Endothelial cell of umbilical vein (primary cell): ENCODE measurements at regions not wholly inside any gene's neighbourhood (a gene's known extent, or its start where the extent isn't known, plus 50 kb on each side); places are given as distances from the start of the nearest gene placed in this dataset.

Experiments
- BruUV-seq: library from RNA; stranded (reverse); fragments of 400-500 nt; replicated peaks from 2 replicates; lab custom pipeline; 2021; lab: Mats Ljungman, UMichigan
- CTCF ChIA-PET: fragments of 300-600, 350-600 bp; sonication (Branson Sonifier 250); formaldehyde crosslinking; loops from one replicate; lab custom pipeline; 2021; ENCODE audit warnings: antibody characterized with exemption, inconsistent platforms; lab: Charles Lee
- POLR2A ChIA-PET: fragments of 300-600, 350-600 bp; sonication (Branson Sonifier 250); formaldehyde crosslinking; loops from one replicate; lab custom pipeline; 2021; ENCODE audit warnings: antibody characterized with exemption, inconsistent platforms; lab: Charles Lee
- DNase-seq: peaks from one replicate; pipeline ENCODE4 v3.0.0-alpha.2; 2011; ENCODE audit warnings: low read depth, low spot score
- FAIRE-seq: peaks from 2 replicates; lab custom pipeline; 2011; peaks lifted over from hg19 to GRCh38; lab: Jason Lieb, UNC
- H2AFZ ChIP-seq: 2 replicates; pipeline ENCODE4 v1.6.0; 2012; ENCODE audit warnings: low read depth, low read length, control low read depth, inconsistent platforms
- H3K27ac ChIP-seq: 2 replicates; pipeline ENCODE4 v1.5.1; 2011; ENCODE audit warnings: low read depth, mild to moderate bottlenecking, control low read depth, low read length, moderate library complexity; ENCODE audit not compliant: insufficient read depth
- H3K27me3 ChIP-seq, 2 experiments: 2 replicates each; pipeline versions ENCODE4 v1.6.0 to v1.6.1; 2011; ENCODE audit warnings: low read length in 2 of 2, mixed read lengths in 1 of 2; ENCODE audit not compliant: control insufficient read depth in 2 of 2, insufficient read depth in 2 of 2
- H3K36me3 ChIP-seq, 2 experiments: 2 replicates in 1 of 2; 3 replicates in 1 of 2; pipeline ENCODE4 v1.5.1; 2011; ENCODE audit warnings: low read length in 2 of 2, mild to moderate bottlenecking in 1 of 2, moderate library complexity in 1 of 2; ENCODE audit not compliant: control insufficient read depth in 2 of 2, insufficient read depth in 2 of 2; ENCODE audit errors: extremely low read depth in 1 of 2
- H3K4me1 ChIP-seq: 3 replicates; pipeline ENCODE4 v1.5.1; 2011; ENCODE audit warnings: mild to moderate bottlenecking, low read length; ENCODE audit not compliant: control insufficient read depth, insufficient read depth; ENCODE audit errors: extremely low read depth
- H3K4me2 ChIP-seq: 2 replicates; pipeline ENCODE4 v1.6.1; 2011; ENCODE audit warnings: low read length, control low read depth, mixed read lengths; ENCODE audit not compliant: insufficient read depth
- H3K4me3 ChIP-seq, 3 experiments: fragments of 200-600 bp in 1 of 3; sonication (generic), shearing (Covaris generic) in 1 of 3; replicated peaks in 1 of 3; 2 replicates each; pipeline ENCODE4 v1.5.1; 2011 to 2016; ENCODE audit warnings: control low read depth in 3 of 3, low read length in 3 of 3, mild to moderate bottlenecking in 2 of 3, inconsistent platforms in 1 of 3, low read depth in 1 of 3, moderate library complexity in 1 of 3; ENCODE audit not compliant: insufficient read depth in 1 of 3
- H3K79me2 ChIP-seq: 2 replicates; pipeline ENCODE4 v1.6.0; 2012; ENCODE audit warnings: low read length, inconsistent platforms; ENCODE audit not compliant: control insufficient read depth, insufficient read depth
- H3K9ac ChIP-seq: replicated peaks from 2 replicates; pipeline ENCODE3; 2011; ENCODE audit warnings: low read length, control low read depth; ENCODE audit not compliant: insufficient read depth; ENCODE audit errors: extremely low read depth
- H3K9me1 ChIP-seq: replicated peaks from 3 replicates; pipeline ENCODE4 v1.6.0; 2011; ENCODE audit warnings: mild to moderate bottlenecking, low read length; ENCODE audit not compliant: control insufficient read depth, insufficient read depth; ENCODE audit errors: extremely low read depth
- H3K9me3 ChIP-seq: replicated peaks from 2 replicates; pipeline ENCODE4 v1.5.1; 2012; ENCODE audit warnings: low read length, inconsistent platforms; ENCODE audit not compliant: control insufficient read depth, insufficient read depth
- H4K20me1 ChIP-seq: replicated peaks from 2 replicates; pipeline ENCODE3; 2011; ENCODE audit warnings: mild to moderate bottlenecking, low read length; ENCODE audit not compliant: control insufficient read depth, insufficient read depth; ENCODE audit errors: extremely low read depth
- CTCF ChIP-seq, 2 donors: IDR thresholded peaks; 1 replicate in 1 of 2; 2 replicates in 1 of 2; pipeline ENCODE4 v1.5.1; 2011; ENCODE audit warnings: low read length in 2 of 2, mild to moderate bottlenecking in 2 of 2, moderate library complexity in 2 of 2, control low read depth in 1 of 2, inconsistent platforms in 1 of 2, low read depth in 1 of 2; ENCODE audit not compliant: insufficient read depth in 1 of 2; ENCODE audit errors: extremely low read depth in 1 of 2
- EZH2 ChIP-seq: IDR thresholded peaks from 2 replicates; pipeline ENCODE4 v1.6.1; 2012; ENCODE audit warnings: borderline replicate concordance, low read depth, mild to moderate bottlenecking, moderate library complexity, low read length, inconsistent platforms; ENCODE audit not compliant: severe bottlenecking
- FOS ChIP-seq: IDR thresholded peaks from 2 replicates; pipeline ENCODE4 v1.6.1; 2011; ENCODE audit warnings: mild to moderate bottlenecking, low read length, moderate library complexity, borderline replicate concordance; ENCODE audit not compliant: insufficient read depth
- GATA2 ChIP-seq: IDR thresholded peaks from 2 replicates; pipeline ENCODE4 v1.7.0; 2011; ENCODE audit warnings: low read depth, mild to moderate bottlenecking, moderate library complexity, mixed read lengths, low read length; ENCODE audit not compliant: insufficient read length, insufficient read depth
- JUN ChIP-seq: IDR thresholded peaks from 2 replicates; pipeline ENCODE4 v1.6.1; 2011; ENCODE audit warnings: borderline replicate concordance, low read depth; ENCODE audit not compliant: insufficient read length, insufficient read depth
- MAX ChIP-seq: IDR thresholded peaks from 2 replicates; pipeline ENCODE4 v1.6.1; 2011; ENCODE audit not compliant: insufficient read depth, insufficient read length
- MYC ChIP-seq: IDR thresholded peaks from one replicate; pipeline ENCODE4 v1.6.1; 2011; ENCODE audit warnings: mild to moderate bottlenecking, low read depth, low read length
- POLR2A ChIP-seq: IDR thresholded peaks from 2 replicates; pipeline ENCODE4 v1.6.1; 2012; ENCODE audit warnings: low read depth, mild to moderate bottlenecking, control low read depth, low read length
- POLR2AphosphoS5 ChIP-seq: IDR thresholded peaks from 2 replicates; pipeline ENCODE4 v1.6.1; 2012; ENCODE audit warnings: low read depth, mild to moderate bottlenecking, control low read depth, low read length, moderate library complexity; ENCODE audit not compliant: insufficient read depth
- dilution Hi-C: fragments of 300-500 bp; cut with MboI; formaldehyde crosslinking; loops from one replicate; pipeline ENCODE4 v1.15.0; 2019; ENCODE audit warnings: low sequenced_read_pairs; ENCODE audit not compliant: extremely low pct_ligation_motif_present
- intact Hi-C: fragments of 100-400 bp; cut with micrococcal nuclease; formaldehyde crosslinking; loops from one replicate; pipeline ENCODE4 v1.10.0; 2022

- ChIA-PET CTCF (no interaction called here), POLR2A (no interaction called here)
- H3K4me1 ChIP-seq = no peaks in the 10 kb centered on the region
- BruUV-seq = no TSS peak
- dilution Hi-C loops (no loop called here), intact Hi-C loops (no loop called here)
- H3K4me2 ChIP-seq = no peak overlapping the region
- no peak overlapping the region for H3K9ac ChIP-seq
- H3K9me1 ChIP-seq = no peaks in the 10 kb centered on the region
- no peak for TF ChIP-seq POLR2A
- TF ChIP-seq MAX = no peak
- H3K36me3 ChIP-seq = no peaks in the 10 kb centered on the region
- H3K27me3 ChIP-seq = no peaks in the 10 kb centered on the region
- no peaks in the 10 kb centered on the region for H3K79me2 ChIP-seq
- H3K4me3 ChIP-seq = no peak overlapping the region
- no peaks in the 10 kb centered on the region for H4K20me1 ChIP-seq
- DNase-seq = no peak
- H3K27ac ChIP-seq = no peak overlapping the region
- no peak overlapping the region for H2AFZ ChIP-seq
- no peak for FAIRE-seq
- no peaks in the 10 kb centered on the region for H3K9me3 ChIP-seq
These were observed 198.2 kb upstream of the APP start for GRCh38 chr21:26368591-26369320.

DNA sequence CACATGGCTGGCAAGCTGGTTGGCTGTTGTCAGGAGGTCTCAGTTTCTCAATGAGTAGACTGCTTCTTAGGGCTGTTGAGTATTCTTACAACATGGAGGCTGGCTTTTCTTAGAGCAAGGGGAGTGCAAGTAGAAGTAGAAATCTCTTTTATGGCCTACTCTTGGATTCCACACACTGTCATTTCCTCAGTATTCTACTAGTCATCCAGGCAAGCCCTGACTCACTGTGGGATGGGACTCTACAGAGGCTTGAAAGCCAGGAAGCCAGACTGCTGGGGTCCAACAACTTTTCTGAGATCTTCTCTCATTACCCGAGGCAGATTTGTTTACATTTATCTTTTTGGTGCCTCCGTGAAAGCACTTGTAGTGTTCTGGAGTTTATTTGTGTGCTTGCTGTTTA is 196.2 kb upstream of the APP start:
- CTCF ChIA-PET = interaction anchor here (1.3 kb wide), 1 partner anchor 11 kb away, joined by 3 read pairs; no protein-coding TSS in a partner anchor
- Histone ChIP-seq H3K9me1 (no peaks in the 10 kb centered on the region), H3K4me2 (no peak overlapping the region), H3K27me3 (peaks cover 0 to 2% of the 10 kb centered on the region in 2 experiments), H3K4me3 (no peak overlapping the region), H3K36me3 (no peaks in the 10 kb centered on the region), H4K20me1 (no peaks in the 10 kb centered on the region), H3K4me1 (no peaks in the 10 kb centered on the region), H3K79me2 (no peaks in the 10 kb centered on the region), H2AFZ (no peak overlapping the region), H3K9ac (no peak overlapping the region), H3K9me3 (no peaks in the 10 kb centered on the region), H3K27ac (no peak overlapping the region)
- no peak for TF ChIP-seq POLR2A
- no peak for TF ChIP-seq MAX
- no peak for TF ChIP-seq MYC
- TF ChIP-seq POLR2AphosphoS5 = no peak
- TF ChIP-seq CTCF (IDR thresholded peaks at IDR 0.05; ENCODE audit: extremely low read depth in 1 of 2, insufficient read depth in 1 of 2, low read depth in 1 of 2, low read length in 2 of 2) = no peak
- no peak for TF ChIP-seq FOS
- TF ChIP-seq JUN = no peak
- TF ChIP-seq GATA2 = no peak
- TF ChIP-seq EZH2 = no peak
- intact Hi-C loops = no loop called here
- BruUV-seq = no TSS peak
- no peak for DNase-seq
- FAIRE-seq = no peak
- POLR2A ChIA-PET = no interaction called here
- dilution Hi-C loops = no loop called here
